NCI-H2171 treated with DMSO at 0.1 percent for 48 hours (cell line): ENCODE measurements at regions not wholly inside any gene's neighbourhood (a gene's known extent, or its start where the extent isn't known, plus 50 kb on each side); places are given as distances from the start of the nearest gene placed in this dataset.
A peak's percentile ranks its signal among the peaks of the same experiment; 100 is the strongest.
"Not testable (repeated sequence)": the region's sequence is repeated elsewhere in the genome, so short reads cannot be mapped to it uniquely, and the experiment has no call there.

ENCODE experiments used
- DNase-seq: peaks from one replicate; lab custom pipeline; 2025; lab: John Stamatoyannopoulos, UW

- DNase-seq: no peak
Measured at GRCh38 chr14:84891404-84891803, 638.5 kb upstream of the FLRT2 start.

DNA sequence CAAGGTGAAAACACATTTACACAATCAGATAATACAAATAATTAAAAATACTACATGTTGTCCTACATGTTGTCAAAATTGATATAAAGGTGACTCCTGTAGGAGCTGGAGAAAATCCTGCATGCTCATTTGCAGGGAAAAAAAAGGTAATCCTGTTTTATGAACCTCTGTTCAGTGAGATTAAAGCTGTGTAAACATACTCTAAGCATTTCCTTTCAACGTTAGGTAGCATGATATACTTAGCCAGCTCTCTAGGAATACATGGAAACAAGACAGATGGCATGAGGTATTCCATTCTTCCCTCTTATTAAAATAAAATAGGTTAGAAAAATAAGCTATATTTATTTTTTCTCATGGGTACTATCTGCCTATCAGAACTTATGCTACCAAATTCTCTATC lies 635.7 kb upstream of the FLRT2 start:
- peak; percentile 81 for DNase-seq

DNA sequence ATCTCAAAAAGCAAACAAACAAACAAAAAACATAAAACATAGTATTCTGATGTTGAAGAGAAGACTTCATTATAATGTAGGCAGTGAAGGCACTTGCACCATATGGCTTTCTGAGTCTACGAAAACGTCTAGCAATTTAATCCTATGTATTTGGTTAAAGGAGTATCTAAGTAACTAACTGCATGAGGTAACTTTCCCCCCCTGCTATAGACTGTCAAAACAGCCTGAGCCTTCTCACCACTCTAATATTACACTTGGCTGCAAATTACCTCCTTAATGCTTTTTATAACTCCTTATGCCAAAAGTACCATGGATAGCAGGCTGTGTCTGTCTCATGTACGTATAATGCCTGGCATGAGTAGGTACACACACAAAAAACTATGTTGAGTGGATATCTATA lies 607.6 kb upstream of the FLRT2 start:
- DNase-seq: peak; percentile 89

DNA sequence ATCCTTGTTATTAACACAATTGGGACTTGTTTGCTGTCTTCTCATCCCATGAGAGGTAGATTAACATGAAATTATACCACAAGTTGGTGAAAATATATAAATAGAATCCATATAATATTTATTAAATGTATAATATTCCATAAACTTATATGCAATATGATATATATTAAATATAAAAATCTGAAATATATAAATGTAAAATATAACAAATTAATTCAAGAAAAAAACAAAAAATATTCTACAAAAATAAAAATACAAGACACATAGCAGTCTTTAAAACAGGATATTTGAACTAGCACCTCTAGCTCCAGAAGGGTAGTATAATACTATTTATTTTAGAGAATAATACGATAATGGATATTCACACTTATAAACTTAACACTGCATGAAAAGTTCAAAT lies 603.3 kb upstream of the FLRT2 start:
- DNase-seq: no peak

- peak; percentile 95 for DNase-seq
Measured at GRCh38 chr14:84927096-84927827, 602.7 kb upstream of the FLRT2 start.

DNA sequence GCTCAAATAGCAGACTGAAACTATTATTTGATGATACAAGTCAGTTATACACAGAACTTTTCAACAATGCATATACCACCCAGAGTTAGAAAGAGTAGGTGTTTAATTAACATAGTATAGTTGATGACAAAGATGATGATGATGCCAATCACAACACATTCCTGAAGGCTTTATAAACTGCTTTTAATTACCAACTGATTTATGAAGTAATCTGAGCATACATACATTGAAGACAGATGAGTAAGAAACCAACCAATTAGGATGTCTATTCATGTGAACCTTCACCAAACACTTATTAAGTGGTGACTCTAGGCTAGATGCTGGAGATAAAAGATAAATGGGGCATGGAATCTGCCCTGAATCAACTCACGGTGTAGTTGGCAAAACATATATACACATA lies 600.9 kb upstream of the FLRT2 start:
- DNase-seq: peak; percentile 64

DNA sequence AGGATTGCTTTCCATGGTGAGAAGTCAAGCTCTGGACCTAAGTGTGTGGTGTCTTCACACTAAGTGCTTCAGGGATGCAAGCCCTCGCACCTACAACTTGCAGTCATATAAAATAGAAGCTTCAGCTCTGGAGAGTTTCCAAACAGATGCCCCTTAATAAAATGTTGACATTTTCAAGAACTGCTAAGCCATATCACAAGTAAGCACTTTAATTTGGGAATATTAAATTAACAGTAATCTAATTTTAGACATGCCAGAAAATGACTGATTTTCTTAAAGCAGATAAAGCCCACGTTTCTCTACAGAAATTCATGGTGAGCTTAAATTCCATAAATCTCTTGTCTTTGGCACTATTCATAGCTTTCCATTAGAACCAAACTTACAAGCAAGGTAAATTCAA lies 600.1 kb upstream of the FLRT2 start:
- no peak for DNase-seq

- peak; percentile 96 for DNase-seq
Measured at GRCh38 chr14:84937016-84937415, 592.9 kb upstream of the FLRT2 start.

- peak; percentile 94 for DNase-seq
Measured at GRCh38 chr14:84937449-84937848, 592.5 kb upstream of the FLRT2 start.

DNA sequence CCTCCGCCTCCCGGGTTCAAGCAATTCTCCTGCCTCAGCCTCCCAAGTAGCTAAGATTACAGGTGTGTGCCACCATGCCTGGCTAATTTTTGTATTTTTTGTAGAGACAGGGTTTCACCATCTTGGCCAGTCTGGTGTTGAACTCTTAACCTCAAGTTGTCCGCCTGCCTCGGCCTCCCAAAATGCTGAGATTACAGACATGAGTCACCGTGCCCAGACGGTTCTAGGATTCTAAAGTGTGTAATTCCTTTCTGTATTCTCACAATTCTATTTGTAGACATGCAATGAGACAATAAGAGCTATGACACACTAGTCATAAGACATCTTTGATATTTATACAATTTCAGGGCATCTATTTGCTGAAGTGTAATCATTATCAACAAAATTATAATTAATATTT lies 585.0 kb upstream of the FLRT2 start:
- DNase-seq: not testable (repeated sequence)

DNA sequence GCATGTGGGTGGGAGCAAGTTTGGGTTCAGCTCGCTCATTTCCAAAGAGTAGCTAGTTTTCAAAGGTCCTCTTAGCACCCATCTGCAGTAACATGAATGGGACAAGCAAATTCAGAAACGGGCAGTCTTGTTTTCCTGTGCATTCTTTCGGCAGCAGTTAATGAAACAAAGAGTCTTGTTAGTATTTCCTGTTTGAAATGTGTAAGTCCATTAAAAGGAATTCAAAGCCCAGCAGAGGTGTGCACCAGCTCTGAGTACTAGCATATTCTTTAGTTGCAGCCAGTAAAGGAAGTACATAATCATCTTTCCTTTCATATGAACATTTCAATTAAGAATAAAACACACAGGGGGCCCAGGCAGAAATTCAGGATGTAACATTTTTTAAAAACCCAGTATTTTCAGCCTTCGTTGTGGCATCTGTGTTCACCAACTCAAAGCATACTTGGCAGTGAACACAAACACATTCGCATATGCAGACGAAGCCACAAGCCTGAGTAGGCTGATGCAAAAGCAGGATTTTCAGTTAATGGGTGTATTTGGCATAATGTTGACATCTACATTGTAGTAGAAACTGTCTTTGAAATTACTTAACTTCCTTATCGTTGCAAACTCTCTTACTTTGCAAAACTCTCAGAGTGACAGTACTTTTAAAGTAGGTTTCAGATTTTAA lies 570.0 kb upstream of the FLRT2 start:
- DNase-seq: no peak

- peak; percentile 91 for DNase-seq
Measured at GRCh38 chr14:84961637-84962036, 568.3 kb upstream of the FLRT2 start.

- no peak for DNase-seq
Measured at GRCh38 chr14:84963518-84963917, 566.4 kb upstream of the FLRT2 start.

- no peak for DNase-seq
Measured at GRCh38 chr14:84965279-84965678, 564.7 kb upstream of the FLRT2 start.

DNA sequence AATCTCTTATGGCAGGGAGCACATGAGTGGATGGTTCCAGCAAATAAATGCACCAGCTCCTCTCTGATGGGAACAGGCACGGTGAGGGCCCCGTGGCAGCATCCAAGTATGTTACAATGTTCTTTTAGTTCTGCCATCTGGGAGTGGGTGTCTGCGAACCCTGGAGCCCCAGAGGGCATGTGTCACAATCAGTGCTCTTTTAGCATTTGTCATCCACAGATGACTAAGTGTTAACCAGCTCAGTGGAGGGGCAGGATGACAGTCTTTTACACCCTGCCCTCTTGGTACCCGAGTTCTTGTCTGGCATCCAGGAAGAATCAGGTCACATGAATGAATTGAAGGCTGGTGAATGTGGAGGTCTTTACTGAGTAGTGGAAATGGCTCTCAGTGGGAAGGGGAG lies 560.4 kb upstream of the FLRT2 start:
- DNase-seq: peak; percentile 52

DNA sequence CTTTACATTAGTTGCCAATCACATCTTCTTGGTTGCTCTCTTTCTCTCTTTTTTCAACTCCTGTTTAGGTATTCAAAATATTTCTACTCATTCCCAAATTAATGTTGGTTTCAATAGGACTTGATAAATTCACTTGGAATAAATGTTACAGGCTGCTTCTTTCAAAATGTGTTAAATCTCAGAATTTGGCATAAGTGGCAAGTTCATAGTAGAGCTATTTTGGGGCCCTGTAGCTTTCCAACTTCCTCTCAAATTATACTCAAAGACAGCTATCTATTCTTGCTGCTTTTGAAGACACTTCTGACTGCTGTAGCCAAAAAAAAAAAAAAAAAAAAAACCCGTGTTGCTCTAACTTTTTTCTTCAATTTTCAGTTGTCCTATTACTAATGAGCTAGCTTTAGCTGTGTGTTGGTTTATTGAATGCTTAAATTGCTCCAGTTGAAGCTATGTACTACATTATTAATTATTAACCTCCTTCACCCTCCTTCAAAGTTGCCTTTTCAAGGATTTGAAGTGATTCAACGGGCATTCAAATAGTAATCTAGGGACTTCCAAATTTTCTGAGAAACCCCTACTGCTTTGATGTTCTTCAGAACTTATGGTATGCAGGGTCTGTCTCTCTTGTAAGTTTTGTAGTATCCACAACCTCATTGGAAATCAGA lies 554.6 kb upstream of the FLRT2 start:
- DNase-seq: no peak

- no peak for DNase-seq
Measured at GRCh38 chr14:84976805-84977204, 553.1 kb upstream of the FLRT2 start.

- DNase-seq: no peak
Measured at GRCh38 chr14:84987042-84987441, 542.9 kb upstream of the FLRT2 start.

DNA sequence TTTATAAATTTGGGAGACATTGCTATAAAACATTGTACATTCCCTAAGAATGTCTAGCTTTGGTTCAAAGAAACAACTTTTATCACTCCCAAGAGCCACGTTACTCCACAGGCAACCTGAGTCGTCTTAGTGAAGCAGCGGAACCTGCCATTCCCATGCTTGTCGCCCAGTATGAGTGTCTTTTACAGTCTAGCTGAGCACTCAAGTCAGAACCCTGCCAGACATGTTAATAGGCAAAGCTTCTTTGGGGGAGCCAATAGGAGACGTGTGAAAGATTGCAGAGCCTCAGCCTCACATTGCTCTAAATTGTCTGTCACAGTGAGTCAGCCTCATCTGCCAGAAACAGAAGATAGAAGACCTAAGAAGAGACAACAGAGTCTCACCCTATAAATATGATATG lies 541.6 kb upstream of the FLRT2 start:
- DNase-seq: no peak

DNA sequence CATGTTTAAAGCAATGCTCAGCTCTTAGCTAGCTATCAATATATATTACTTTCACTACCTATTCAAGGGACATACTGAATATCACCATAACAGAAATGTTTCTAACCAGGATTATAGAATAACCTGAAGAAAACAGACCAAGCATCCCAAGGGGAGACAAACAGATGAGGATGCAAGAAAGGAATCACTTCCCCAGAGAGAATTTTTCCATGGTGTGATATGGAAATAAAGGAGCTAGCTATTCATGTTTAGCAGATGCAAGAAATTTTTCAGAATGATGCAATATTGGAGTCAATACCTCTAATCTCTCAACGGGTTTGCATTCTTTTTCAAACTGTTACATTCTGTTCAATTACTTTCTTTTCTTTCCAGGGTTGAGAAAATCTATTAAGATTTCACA lies 538.9 kb upstream of the FLRT2 start:
- DNase-seq: no peak

DNA sequence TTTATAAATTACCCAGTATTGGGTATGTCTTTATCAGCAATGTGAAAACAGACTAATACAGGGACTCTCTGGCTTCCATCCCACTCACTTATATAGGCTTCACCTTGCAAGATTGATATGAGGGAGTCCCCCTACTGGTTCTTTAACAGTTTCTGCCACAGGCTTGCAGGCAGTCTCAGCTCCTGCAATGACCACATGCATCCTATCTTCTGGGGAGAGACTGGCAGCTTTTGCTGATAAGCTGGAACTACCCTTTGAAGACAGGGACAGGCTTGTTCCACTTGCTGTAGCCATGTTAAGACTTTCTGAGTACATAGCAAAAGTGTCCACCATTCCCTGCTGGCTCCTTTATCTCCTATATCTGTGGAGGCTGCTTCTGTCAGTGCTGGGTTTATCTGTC lies 531.7 kb upstream of the FLRT2 start:
- no peak for DNase-seq

DNA sequence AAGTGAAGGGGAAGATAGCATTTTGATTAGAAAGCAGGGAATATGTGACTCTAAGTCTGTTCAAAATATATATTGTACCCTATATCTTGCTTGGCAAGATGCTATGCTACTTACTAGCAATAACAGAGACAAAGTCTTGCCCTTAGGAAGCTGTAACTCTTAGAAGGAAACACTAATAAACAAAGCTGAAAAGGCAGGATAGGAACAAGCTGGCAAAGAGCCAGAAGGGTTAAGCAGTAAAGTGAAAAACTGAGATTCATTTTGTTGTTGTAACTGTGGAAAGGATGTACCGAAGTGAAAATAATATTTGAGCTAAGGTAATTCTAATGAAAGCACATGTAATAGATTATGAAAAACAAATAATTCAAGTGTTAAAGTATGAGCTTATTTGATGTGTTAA lies 527.1 kb upstream of the FLRT2 start:
- no peak for DNase-seq

GRCh38 chr14:85003805-85004204 lies 526.1 kb upstream of the FLRT2 start:
- no peak for DNase-seq
